ENCODE measurements at regions not wholly inside any gene's neighbourhood (a gene's known extent, or its start where the extent isn't known, plus 50 kb on each side); places are given as distances from the start of the nearest gene placed in this dataset.

DNA sequence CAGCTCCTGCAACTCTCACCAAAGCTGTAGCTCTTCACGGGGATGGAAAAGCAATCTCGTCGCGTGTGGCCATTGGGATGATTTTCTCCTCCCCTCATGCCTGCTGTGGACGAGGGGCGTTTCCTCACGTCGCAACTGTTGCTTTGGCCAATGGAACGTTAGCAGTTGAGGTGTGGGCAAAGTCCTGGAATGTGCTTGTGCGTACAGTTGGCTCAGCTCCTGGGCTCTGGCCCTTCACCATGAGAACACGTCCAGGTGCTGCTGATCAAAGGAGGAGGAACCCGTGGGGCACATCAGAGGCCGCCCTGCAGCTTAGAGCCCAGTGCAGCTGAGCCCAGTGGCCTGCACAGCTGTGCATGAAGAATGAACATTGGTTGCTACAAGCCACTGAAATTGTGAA lies 186.1 kb downstream of the TJP1 start:
- no peak overlapping the region for H3K27ac ChIP-seq (ENCODE audit: low read depth in 1 of 2, low read length in 2 of 2)
- H3K36me3 ChIP-seq (ENCODE audit: control insufficient read depth in 4 of 4, insufficient read depth in 3 of 4, low read depth in 1 of 4, low read length in 3 of 4) = no peaks in the 10 kb centered on the region
- H3K9me3 ChIP-seq (ENCODE audit: control insufficient read depth in 4 of 4, low read length in 3 of 4) = no peaks in the 10 kb centered on the region
- DNase-seq (ENCODE audit: low spot score) = no peak
- TF ChIP-seq, protein P1, sequence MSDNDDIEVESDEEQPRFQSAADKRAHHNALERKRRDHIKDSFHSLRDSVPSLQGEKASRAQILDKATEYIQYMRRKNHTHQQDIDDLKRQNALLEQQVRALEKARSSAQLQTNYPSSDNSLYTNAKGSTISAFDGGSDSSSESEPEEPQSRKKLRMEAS (IDR thresholded peaks at IDR 0.05) = no peak
- TF ChIP-seq, protein P2, sequence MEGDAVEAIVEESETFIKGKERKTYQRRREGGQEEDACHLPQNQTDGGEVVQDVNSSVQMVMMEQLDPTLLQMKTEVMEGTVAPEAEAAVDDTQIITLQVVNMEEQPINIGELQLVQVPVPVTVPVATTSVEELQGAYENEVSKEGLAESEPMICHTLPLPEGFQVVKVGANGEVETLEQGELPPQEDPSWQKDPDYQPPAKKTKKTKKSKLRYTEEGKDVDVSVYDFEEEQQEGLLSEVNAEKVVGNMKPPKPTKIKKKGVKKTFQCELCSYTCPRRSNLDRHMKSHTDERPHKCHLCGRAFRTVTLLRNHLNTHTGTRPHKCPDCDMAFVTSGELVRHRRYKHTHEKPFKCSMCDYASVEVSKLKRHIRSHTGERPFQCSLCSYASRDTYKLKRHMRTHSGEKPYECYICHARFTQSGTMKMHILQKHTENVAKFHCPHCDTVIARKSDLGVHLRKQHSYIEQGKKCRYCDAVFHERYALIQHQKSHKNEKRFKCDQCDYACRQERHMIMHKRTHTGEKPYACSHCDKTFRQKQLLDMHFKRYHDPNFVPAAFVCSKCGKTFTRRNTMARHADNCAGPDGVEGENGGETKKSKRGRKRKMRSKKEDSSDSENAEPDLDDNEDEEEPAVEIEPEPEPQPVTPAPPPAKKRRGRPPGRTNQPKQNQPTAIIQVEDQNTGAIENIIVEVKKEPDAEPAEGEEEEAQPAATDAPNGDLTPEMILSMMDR (IDR thresholded peaks at IDR 0.05; ENCODE audit: low read depth, low read length, missing input control) = no peak
- TF ChIP-seq EGR1 (IDR thresholded peaks at IDR 0.05; ENCODE audit: low read depth in 2 of 2) = no peak
- TF ChIP-seq RXRA (IDR thresholded peaks at IDR 0.05) = no peak
- peak in 1 of 2 donors; percentile 27 for TF ChIP-seq HNF4A (conservative IDR thresholded peaks at IDR 0.05)
- TF ChIP-seq JUND (IDR thresholded peaks at IDR 0.05) = no peak
- TF ChIP-seq, protein P3, sequence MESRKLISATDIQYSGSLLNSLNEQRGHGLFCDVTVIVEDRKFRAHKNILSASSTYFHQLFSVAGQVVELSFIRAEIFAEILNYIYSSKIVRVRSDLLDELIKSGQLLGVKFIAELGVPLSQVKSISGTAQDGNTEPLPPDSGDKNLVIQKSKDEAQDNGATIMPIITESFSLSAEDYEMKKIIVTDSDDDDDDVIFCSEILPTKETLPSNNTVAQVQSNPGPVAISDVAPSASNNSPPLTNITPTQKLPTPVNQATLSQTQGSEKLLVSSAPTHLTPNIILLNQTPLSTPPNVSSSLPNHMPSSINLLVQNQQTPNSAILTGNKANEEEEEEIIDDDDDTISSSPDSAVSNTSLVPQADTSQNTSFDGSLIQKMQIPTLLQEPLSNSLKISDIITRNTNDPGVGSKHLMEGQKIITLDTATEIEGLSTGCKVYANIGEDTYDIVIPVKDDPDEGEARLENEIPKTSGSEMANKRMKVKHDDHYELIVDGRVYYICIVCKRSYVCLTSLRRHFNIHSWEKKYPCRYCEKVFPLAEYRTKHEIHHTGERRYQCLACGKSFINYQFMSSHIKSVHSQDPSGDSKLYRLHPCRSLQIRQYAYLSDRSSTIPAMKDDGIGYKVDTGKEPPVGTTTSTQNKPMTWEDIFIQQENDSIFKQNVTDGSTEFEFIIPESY (IDR thresholded peaks at IDR 0.05) = no peak
- TF ChIP-seq FOXA1 (IDR thresholded peaks at IDR 0.05) = no peak
- no peak overlapping the region for H3K4me3 ChIP-seq (ENCODE audit: low read depth in 1 of 3, low read length in 3 of 3)
- no peak overlapping the region for H3K9ac ChIP-seq (ENCODE audit: low read depth in 1 of 2, low read length in 2 of 2)
- H3K27me3 ChIP-seq (ENCODE audit: control insufficient read depth in 4 of 4, insufficient read depth in 4 of 4, low read length in 3 of 4) = no peaks in the 10 kb centered on the region
- H3K4me1 ChIP-seq (ENCODE audit: control insufficient read depth in 4 of 4, insufficient read depth in 4 of 4, low read length in 3 of 4) = no peaks in the 10 kb centered on the region
- 49% methylated on average over 13 of the region's 13 CpGs for WGBS

DNA sequence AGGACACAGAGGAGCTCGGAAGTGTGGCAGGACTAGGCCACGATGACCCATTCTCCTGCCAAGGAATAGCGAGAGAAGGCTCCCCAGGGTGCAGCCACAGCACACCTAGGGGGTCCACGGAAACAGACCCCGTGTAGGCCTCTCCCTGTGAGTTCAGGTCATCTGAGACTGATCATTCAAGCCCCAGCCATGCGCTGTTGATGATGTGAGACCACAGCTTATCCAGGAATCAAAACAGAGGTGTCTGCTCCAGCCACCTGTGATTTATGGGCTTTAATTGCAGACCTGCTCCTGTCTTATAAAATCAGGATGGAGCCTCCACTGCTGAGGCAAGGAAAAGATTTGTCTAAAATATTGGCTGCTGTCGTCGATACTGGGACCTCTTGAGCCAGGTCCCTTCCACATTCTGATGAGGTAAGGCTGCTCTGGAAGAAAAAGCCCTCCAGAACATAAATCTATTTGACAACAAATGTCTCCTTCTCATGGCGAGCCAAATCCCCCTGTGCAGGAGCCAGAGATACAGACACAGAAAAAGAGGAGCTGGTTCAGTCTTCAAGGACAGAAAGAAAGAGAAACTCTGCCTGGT lies 186.7 kb downstream of the TJP1 start:
- no peak for DNase-seq (ENCODE audit: low spot score)
- Histone ChIP-seq H3K4me1 (ENCODE audit: control insufficient read depth in 4 of 4, insufficient read depth in 4 of 4, low read length in 3 of 4) (no peaks in the 10 kb centered on the region), H3K9me3 (ENCODE audit: control insufficient read depth in 4 of 4, low read length in 3 of 4) (no peaks in the 10 kb centered on the region), H3K27me3 (ENCODE audit: control insufficient read depth in 4 of 4, insufficient read depth in 4 of 4, low read length in 3 of 4) (no peaks in the 10 kb centered on the region), H3K27ac (ENCODE audit: low read depth in 1 of 2, low read length in 2 of 2) (no peak overlapping the region), H3K36me3 (ENCODE audit: control insufficient read depth in 4 of 4, insufficient read depth in 3 of 4, low read depth in 1 of 4, low read length in 3 of 4) (no peaks in the 10 kb centered on the region), H3K9ac (ENCODE audit: low read depth in 1 of 2, low read length in 2 of 2) (no peak overlapping the region), H3K4me3 (ENCODE audit: low read depth in 1 of 3, low read length in 3 of 3) (no peak overlapping the region)
- 93% methylated on average over 9 of the region's 9 CpGs for WGBS
- TF ChIP-seq FOXA1 (IDR thresholded peaks at IDR 0.05) (no peak), YY1 (IDR thresholded peaks at IDR 0.05) (no peak), HNF4G (IDR thresholded peaks at IDR 0.05) (no peak), GABPA (IDR thresholded peaks at IDR 0.05 in 1 of 2, conservative IDR thresholded peaks at IDR 0.05 in 1 of 2) (no peak), HNF4A (conservative IDR thresholded peaks at IDR 0.05) (no peak)

DNA sequence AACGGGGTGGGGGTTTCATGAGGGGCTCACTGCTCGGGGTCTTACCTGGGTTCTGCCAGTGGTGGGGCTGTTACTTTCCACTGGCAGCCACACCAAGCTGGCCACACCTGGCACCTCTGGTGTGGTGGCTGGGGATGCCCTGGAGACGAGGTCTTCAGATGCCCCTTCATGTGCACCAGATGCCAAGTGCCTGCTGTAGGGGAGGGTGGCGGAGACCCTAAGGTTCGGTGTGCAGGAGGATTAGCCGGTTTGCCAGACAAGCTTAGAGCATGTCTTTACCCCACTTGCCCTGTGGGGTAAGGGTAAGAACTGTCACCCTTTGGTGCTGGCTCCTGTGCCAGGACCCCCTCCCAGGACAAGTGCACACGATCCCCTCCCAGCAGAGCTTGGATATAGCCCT lies 188.3 kb downstream of the TJP1 start:
- Histone ChIP-seq H3K9ac (ENCODE audit: low read depth in 1 of 2, low read length in 2 of 2) (no peak overlapping the region), H3K36me3 (ENCODE audit: control insufficient read depth in 4 of 4, insufficient read depth in 3 of 4, low read depth in 1 of 4, low read length in 3 of 4) (no peaks in the 10 kb centered on the region), H3K4me3 (ENCODE audit: low read depth in 1 of 3, low read length in 3 of 3) (no peak overlapping the region), H3K4me1 (ENCODE audit: control insufficient read depth in 4 of 4, insufficient read depth in 4 of 4, low read length in 3 of 4) (no peaks in the 10 kb centered on the region), H3K27me3 (ENCODE audit: control insufficient read depth in 4 of 4, insufficient read depth in 4 of 4, low read length in 3 of 4) (no peaks in the 10 kb centered on the region), H3K9me3 (ENCODE audit: control insufficient read depth in 4 of 4, low read length in 3 of 4) (no peaks in the 10 kb centered on the region), H3K27ac (ENCODE audit: low read depth in 1 of 2, low read length in 2 of 2) (no peak overlapping the region)
- no peak for DNase-seq (ENCODE audit: low spot score)
- TF ChIP-seq HNF4A (conservative IDR thresholded peaks at IDR 0.05) (no peak), NR2F2 (IDR thresholded peaks at IDR 0.05) (no peak), GABPA (IDR thresholded peaks at IDR 0.05 in 1 of 2, conservative IDR thresholded peaks at IDR 0.05 in 1 of 2) (no peak), FOXA2 (IDR thresholded peaks at IDR 0.05) (no peak), FOXA1 (IDR thresholded peaks at IDR 0.05) (no peak)
- TF ChIP-seq, protein P3 (IDR thresholded peaks at IDR 0.05) = no peak
- TF ChIP-seq, protein P4, sequence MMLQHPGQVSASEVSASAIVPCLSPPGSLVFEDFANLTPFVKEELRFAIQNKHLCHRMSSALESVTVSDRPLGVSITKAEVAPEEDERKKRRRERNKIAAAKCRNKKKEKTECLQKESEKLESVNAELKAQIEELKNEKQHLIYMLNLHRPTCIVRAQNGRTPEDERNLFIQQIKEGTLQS (IDR thresholded peaks at IDR 0.05) = no peak
- TF ChIP-seq, protein P2 (IDR thresholded peaks at IDR 0.05; ENCODE audit: low read depth, low read length, missing input control) = no peak
- 89% methylated on average over 7 of the region's 7 CpGs for WGBS

Measured in liver (tissue), 8 donors.